Naive B cell (primary cell): ENCODE measurements at regions not wholly inside any gene's neighbourhood (a gene's known extent, or its start where the extent isn't known, plus 50 kb on each side); places are given as distances from the start of the nearest gene placed in this dataset.

Experiments
- ATAC-seq, 2 donors: fragments of 150-1000 bp; cut with Tn5 transposase; 2 replicates each; pipeline ENCODE4 v1.10.0; 2021; ENCODE audit warnings: low read depth in 2 of 2, mild to moderate bottlenecking in 2 of 2, moderate library complexity in 2 of 2
- DNase-seq: peaks from one replicate; pipeline ENCODE4 v3.0.0; 2022
- H3K27ac Mint-ChIP-seq, 6 donors: one replicate each; pipeline ENCODE4 v1.8.0; 2020 to 2022; ENCODE audit warnings: mild to moderate bottlenecking in 6 of 6, mixed read lengths in 6 of 6, moderate library complexity in 5 of 6, inconsistent platforms in 2 of 6
- H3K27me3 Mint-ChIP-seq, 3 donors: one replicate each; pipeline ENCODE4 v1.8.0; 2021 to 2022; ENCODE audit warnings: mixed read lengths in 3 of 3, mild to moderate bottlenecking in 1 of 3
- H3K36me3 Mint-ChIP-seq, 2 donors: one replicate each; pipeline ENCODE4 v1.8.0; 2020 to 2022; ENCODE audit warnings: mixed read lengths in 2 of 2, inconsistent platforms in 1 of 2, mild to moderate bottlenecking in 1 of 2
- H3K4me1 Mint-ChIP-seq, 3 donors: one replicate each; pipeline ENCODE4 v1.8.0; 2020 to 2022; ENCODE audit warnings: mixed read lengths in 3 of 3, inconsistent platforms in 1 of 3, mild to moderate bottlenecking in 1 of 3, moderate library complexity in 1 of 3
- H3K4me3 Mint-ChIP-seq, 8 donors: one replicate each; pipeline ENCODE4 v1.8.0; 2020 to 2022; ENCODE audit warnings: mild to moderate bottlenecking in 8 of 8, mixed read lengths in 8 of 8, moderate library complexity in 8 of 8, inconsistent platforms in 2 of 8
- H3K9me3 Mint-ChIP-seq, 7 donors: one replicate each; pipeline ENCODE4 v1.8.0; 2020 to 2022; ENCODE audit warnings: mixed read lengths in 7 of 7, mild to moderate bottlenecking in 5 of 7, inconsistent platforms in 2 of 7, moderate library complexity in 1 of 7

DNA sequence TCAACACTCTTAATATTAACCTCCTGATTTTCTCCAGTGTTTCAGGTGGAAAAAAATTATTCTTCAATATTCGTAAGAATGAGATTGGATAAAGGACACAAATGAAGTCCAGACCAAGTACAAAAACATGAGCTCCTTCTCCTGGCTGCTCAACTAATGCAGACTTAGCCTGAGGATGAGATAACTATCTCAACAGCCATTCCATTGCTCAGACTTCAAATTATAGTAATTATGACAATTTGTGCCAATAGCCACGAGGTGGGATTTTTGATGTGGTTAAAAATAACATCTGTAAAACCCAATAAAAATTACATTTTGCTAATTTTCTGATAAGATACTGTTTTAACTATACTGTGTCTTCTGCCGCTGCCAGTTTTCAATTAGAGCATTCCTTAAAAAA is 323.6 kb downstream of the SOX2 start:
- Mint-ChIP-seq H3K4me3 (no peak overlapping the region), H3K27ac (no peak overlapping the region), H3K4me1 (no peaks in the 10 kb centered on the region), H3K9me3 (peaks cover 0 to 10% (median 2%) of the 10 kb centered on the region in 7 donors), H3K27me3 (no peaks in the 10 kb centered on the region), H3K36me3 (no peaks in the 10 kb centered on the region)
- ATAC-seq: no peak
- no peak for DNase-seq

GRCh38 chr3:182036382-182036781 is 324.7 kb downstream of the SOX2 start:
- peaks cover 0 to 10% (median 2%) of the 10 kb centered on the region in 7 donors for H3K9me3 Mint-ChIP-seq
- no peak overlapping the region for H3K4me3 Mint-ChIP-seq
- no peaks in the 10 kb centered on the region for H3K27me3 Mint-ChIP-seq
- H3K4me1 Mint-ChIP-seq: no peaks in the 10 kb centered on the region
- no peak overlapping the region for H3K27ac Mint-ChIP-seq
- no peak for DNase-seq
- ATAC-seq: no peak
- no peaks in the 10 kb centered on the region for H3K36me3 Mint-ChIP-seq

GRCh38 chr3:182041668-182042291 is 330.1 kb downstream of the SOX2 start:
- no peak for ATAC-seq

DNA sequence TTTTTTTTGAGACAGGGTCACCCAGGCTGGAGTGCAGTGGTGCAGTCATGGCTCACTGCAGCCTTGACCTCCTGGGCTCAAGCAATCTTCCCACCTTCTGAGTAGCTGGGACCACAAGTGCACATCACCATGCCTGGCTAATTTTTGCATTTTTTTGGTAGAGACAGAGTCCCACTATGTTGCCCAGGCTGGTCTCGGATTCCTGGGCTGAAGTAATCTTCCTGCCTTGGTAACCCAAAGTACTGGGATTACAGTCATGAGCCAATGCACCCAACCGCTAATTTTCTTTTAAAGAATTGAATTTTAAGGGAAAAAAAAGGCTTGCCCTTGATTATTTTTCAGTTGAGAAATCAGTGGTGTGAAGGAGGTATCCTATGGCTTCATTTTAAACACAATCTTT is 334.0 kb downstream of the SOX2 start:
- ATAC-seq: no peak
- peaks cover 0 to 15% (median 0%) of the 10 kb centered on the region in 7 donors for H3K9me3 Mint-ChIP-seq
- H3K4me1 Mint-ChIP-seq: no peaks in the 10 kb centered on the region
- no peak overlapping the region for H3K4me3 Mint-ChIP-seq
- no peak overlapping the region for H3K27ac Mint-ChIP-seq
- no peaks in the 10 kb centered on the region for H3K27me3 Mint-ChIP-seq
- no peaks in the 10 kb centered on the region for H3K36me3 Mint-ChIP-seq
- DNase-seq: no peak

More at GRCh38 chr3:182041668-182042291, 330.1 kb downstream of the SOX2 start:
- no peaks in the 10 kb centered on the region for H3K4me1 Mint-ChIP-seq
- no peaks in the 10 kb centered on the region for H3K27me3 Mint-ChIP-seq
- no peak for DNase-seq
- no peaks in the 10 kb centered on the region for H3K36me3 Mint-ChIP-seq
- H3K4me3 Mint-ChIP-seq: no peak overlapping the region
- no peak overlapping the region for H3K27ac Mint-ChIP-seq
- peaks cover 0 to 10% (median 5%) of the 10 kb centered on the region in 7 donors for H3K9me3 Mint-ChIP-seq

DNA sequence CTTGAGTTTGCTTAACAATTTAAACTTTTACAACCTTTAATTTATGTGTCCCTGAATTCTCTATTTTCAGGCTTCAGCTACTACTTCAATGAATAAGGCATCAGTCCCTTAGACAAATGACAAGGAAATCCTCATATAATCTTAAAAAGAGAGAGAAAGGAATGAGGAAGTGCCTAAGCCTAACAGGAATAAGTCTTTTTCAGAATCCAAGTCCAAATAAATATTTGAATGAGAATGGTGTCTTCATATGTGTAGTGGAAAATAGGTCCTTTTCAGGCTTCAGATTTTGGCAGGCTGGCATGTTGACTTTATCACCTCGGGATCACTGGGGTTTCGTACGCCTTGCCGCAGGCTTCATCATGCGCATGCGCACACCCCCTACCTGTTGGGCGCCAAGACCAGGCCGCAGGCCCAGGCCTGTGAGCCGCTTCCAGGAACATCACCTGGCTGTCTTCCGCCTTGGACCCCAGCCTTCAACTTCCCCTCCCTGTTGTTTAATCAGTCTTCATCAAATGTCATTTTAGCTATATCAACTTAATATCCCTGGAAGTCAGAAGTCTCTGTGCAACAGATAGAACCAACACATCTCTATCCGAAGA is 334.5 kb downstream of the SOX2 start:
- DNase-seq (no peak), ATAC-seq (no peak)
- Mint-ChIP-seq H3K9me3 (peaks cover 0 to 15% (median 0%) of the 10 kb centered on the region in 7 donors), H3K27ac (no peak overlapping the region), H3K27me3 (no peaks in the 10 kb centered on the region), H3K36me3 (no peaks in the 10 kb centered on the region), H3K4me1 (no peaks in the 10 kb centered on the region), H3K4me3 (no peak overlapping the region)

- H3K27me3 Mint-ChIP-seq: no peaks in the 10 kb centered on the region
- peaks cover 0 to 6% (median 0%) of the 10 kb centered on the region in 7 donors for H3K9me3 Mint-ChIP-seq
- H3K36me3 Mint-ChIP-seq: no peaks in the 10 kb centered on the region
- no peak for ATAC-seq
- no peak overlapping the region for H3K27ac Mint-ChIP-seq
- no peak overlapping the region for H3K4me3 Mint-ChIP-seq
- H3K4me1 Mint-ChIP-seq: no peaks in the 10 kb centered on the region
- no peak for DNase-seq
These were observed 339.2 kb downstream of the SOX2 start for GRCh38 chr3:182050932-182051331.

GRCh38 chr3:182052332-182052731 is 340.6 kb downstream of the SOX2 start:
- H3K36me3 Mint-ChIP-seq: no peaks in the 10 kb centered on the region
- H3K9me3 Mint-ChIP-seq: peaks cover 0 to 5% (median 0%) of the 10 kb centered on the region in 7 donors
- H3K27me3 Mint-ChIP-seq: no peaks in the 10 kb centered on the region
- DNase-seq: no peak
- H3K27ac Mint-ChIP-seq: no peak overlapping the region
- H3K4me1 Mint-ChIP-seq: no peaks in the 10 kb centered on the region
- ATAC-seq: no peak
- H3K4me3 Mint-ChIP-seq: no peak overlapping the region

- H3K4me3 Mint-ChIP-seq: no peak overlapping the region
- H3K9me3 Mint-ChIP-seq: peaks cover 0 to 5% (median 0%) of the 10 kb centered on the region in 7 donors
- H3K4me1 Mint-ChIP-seq: no peaks in the 10 kb centered on the region
- no peak overlapping the region for H3K27ac Mint-ChIP-seq
- no peaks in the 10 kb centered on the region for H3K27me3 Mint-ChIP-seq
- H3K36me3 Mint-ChIP-seq: no peaks in the 10 kb centered on the region
- DNase-seq (no peak), ATAC-seq (no peak)
These were observed 341.0 kb downstream of the SOX2 start for GRCh38 chr3:182052757-182053156.

DNA sequence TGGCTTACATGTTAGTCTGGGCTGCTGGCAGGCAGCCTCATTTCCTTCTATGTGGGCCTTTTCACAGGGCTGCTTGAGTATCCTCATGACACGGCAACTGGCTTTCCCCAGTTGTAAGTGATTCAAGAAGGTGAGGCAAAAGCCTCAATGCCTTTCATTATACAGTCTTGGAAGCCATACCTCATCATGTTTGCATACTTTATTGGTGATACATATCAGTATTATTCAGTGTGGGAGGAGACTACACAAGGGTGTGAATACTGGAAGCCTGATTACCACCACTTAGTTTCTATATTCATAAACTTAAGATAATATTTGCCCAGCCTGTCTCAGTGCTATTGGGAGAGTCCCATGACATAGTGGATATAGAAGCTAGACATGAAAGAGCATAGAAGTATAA is 346.8 kb downstream of the SOX2 start:
- H3K4me1 Mint-ChIP-seq: no peaks in the 10 kb centered on the region
- DNase-seq: no peak
- no peak for ATAC-seq
- no peak overlapping the region for H3K4me3 Mint-ChIP-seq
- no peaks in the 10 kb centered on the region for H3K27me3 Mint-ChIP-seq
- no peak overlapping the region for H3K27ac Mint-ChIP-seq
- peaks cover 0 to 2% (median 0%) of the 10 kb centered on the region in 7 donors for H3K9me3 Mint-ChIP-seq
- H3K36me3 Mint-ChIP-seq: no peaks in the 10 kb centered on the region

GRCh38 chr3:182063742-182064141 is 352.0 kb downstream of the SOX2 start:
- Mint-ChIP-seq H3K27ac (no peak overlapping the region), H3K9me3 (peaks cover 0 to 2% (median 0%) of the 10 kb centered on the region in 7 donors), H3K27me3 (no peaks in the 10 kb centered on the region), H3K4me1 (no peaks in the 10 kb centered on the region), H3K36me3 (no peaks in the 10 kb centered on the region), H3K4me3 (no peak overlapping the region)
- no peak for ATAC-seq
- no peak for DNase-seq

- no peaks in the 10 kb centered on the region for H3K36me3 Mint-ChIP-seq
- no peak for ATAC-seq
- H3K27ac Mint-ChIP-seq: no peak overlapping the region
- H3K9me3 Mint-ChIP-seq: peaks cover 0 to 3% (median 2%) of the 10 kb centered on the region in 7 donors
- H3K4me1 Mint-ChIP-seq: no peaks in the 10 kb centered on the region
- DNase-seq: no peak
- no peak overlapping the region for H3K4me3 Mint-ChIP-seq
- H3K27me3 Mint-ChIP-seq: no peaks in the 10 kb centered on the region
These were observed 355.7 kb downstream of the SOX2 start for GRCh38 chr3:182067423-182067822.

- no peak overlapping the region for H3K27ac Mint-ChIP-seq
These were observed 366.6 kb downstream of the SOX2 start for GRCh38 chr3:182078316-182078715.

GRCh38 chr3:182078929-182079328 is 367.2 kb downstream of the SOX2 start:
- Mint-ChIP-seq H3K27ac (no peak overlapping the region), H3K4me3 (no peak overlapping the region), H3K27me3 (no peaks in the 10 kb centered on the region)

More at GRCh38 chr3:182078316-182078715, 366.6 kb downstream of the SOX2 start:
- no peaks in the 10 kb centered on the region for H3K36me3 Mint-ChIP-seq
- no peak overlapping the region for H3K4me3 Mint-ChIP-seq
- H3K27me3 Mint-ChIP-seq: no peaks in the 10 kb centered on the region
- ATAC-seq (no peak), DNase-seq (no peak)
- H3K4me1 Mint-ChIP-seq: no peaks in the 10 kb centered on the region
- peaks cover 0 to 5% (median 0%) of the 10 kb centered on the region in 7 donors for H3K9me3 Mint-ChIP-seq

DNA sequence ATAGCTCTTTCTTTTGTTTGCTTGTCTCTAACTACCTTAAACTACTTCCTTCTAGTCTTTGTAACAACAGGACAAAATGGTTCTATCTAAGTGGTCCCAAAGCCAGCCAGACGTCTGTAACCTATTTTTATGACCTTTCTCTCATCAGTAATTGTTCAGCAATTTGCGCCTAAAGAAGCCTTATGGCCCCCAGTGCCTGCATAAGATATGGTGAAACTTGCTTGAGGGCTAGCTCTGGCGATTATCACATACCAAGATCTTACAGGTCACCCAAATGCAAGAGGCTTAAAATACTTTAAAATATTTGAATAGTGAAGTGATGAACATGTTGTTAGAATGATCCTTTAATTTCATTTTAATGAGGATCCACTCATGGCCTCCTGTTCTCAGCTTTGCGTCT is 369.4 kb downstream of the SOX2 start:
- no peaks in the 10 kb centered on the region for H3K27me3 Mint-ChIP-seq
- no peak for DNase-seq
- peaks cover 0 to 9% (median 0%) of the 10 kb centered on the region in 7 donors for H3K9me3 Mint-ChIP-seq
- no peak for ATAC-seq
- no peak overlapping the region for H3K27ac Mint-ChIP-seq
- no peaks in the 10 kb centered on the region for H3K36me3 Mint-ChIP-seq
- H3K4me1 Mint-ChIP-seq: no peaks in the 10 kb centered on the region
- H3K4me3 Mint-ChIP-seq: no peak overlapping the region

More at GRCh38 chr3:182078929-182079328, 367.2 kb downstream of the SOX2 start:
- ATAC-seq: no peak
- no peak for DNase-seq
- no peaks in the 10 kb centered on the region for H3K36me3 Mint-ChIP-seq
- no peaks in the 10 kb centered on the region for H3K4me1 Mint-ChIP-seq
- H3K9me3 Mint-ChIP-seq: peaks cover 0 to 9% (median 0%) of the 10 kb centered on the region in 7 donors
